SK-N-SH treated with all-trans-retinoic acid at 6 μM for 48 hours (cell line): ENCODE measurements at regions not wholly inside any gene's neighbourhood (a gene's known extent, or its start where the extent isn't known, plus 50 kb on each side); places are given as distances from the start of the nearest gene placed in this dataset.

Experiments
- CREB5 ChIP-seq: fragments of 250-450 bp; sonication (Bioruptor Pico); IDR thresholded peaks from 2 replicates; pipeline ENCODE4 v1.5.1; 2020; ENCODE audit warnings: low read depth, mild to moderate bottlenecking, moderate library complexity
- CSDC2 ChIP-seq: fragments of 250-450 bp; sonication (Bioruptor Pico); IDR thresholded peaks from 2 replicates; pipeline ENCODE4 v1.5.0; 2020; ENCODE audit warnings: mild to moderate bottlenecking, moderate library complexity
- GLIS3 ChIP-seq: fragments of 250-450 bp; sonication (Bioruptor Pico); IDR thresholded peaks from 2 replicates; pipeline ENCODE4 v1.5.0; 2020; ENCODE audit warnings: mild to moderate bottlenecking, moderate library complexity
- OSR1 ChIP-seq: fragments of 250-450 bp; sonication (Bioruptor Pico); IDR thresholded peaks from 2 replicates; pipeline ENCODE4 v1.8.0; 2022; ENCODE audit warnings: moderate library complexity, mild to moderate bottlenecking, inconsistent platforms
- PATZ1 ChIP-seq: fragments of 250-450 bp; sonication (Bioruptor Pico); IDR thresholded peaks from 2 replicates; pipeline ENCODE4 v1.8.0; 2020; ENCODE audit warnings: mild to moderate bottlenecking, moderate library complexity, borderline replicate concordance
- POU6F1 ChIP-seq: fragments of 250-450 bp; sonication (Bioruptor Pico); IDR thresholded peaks from 2 replicates; pipeline ENCODE4 v1.8.0; 2021; ENCODE audit warnings: low read depth, mild to moderate bottlenecking, moderate library complexity, borderline replicate concordance
- RARB ChIP-seq: fragments of 250-450 bp; sonication (Bioruptor Pico); IDR thresholded peaks from 2 replicates; pipeline ENCODE4 v1.8.0; 2021; ENCODE audit warnings: mild to moderate bottlenecking, moderate library complexity
- TOX ChIP-seq: fragments of 250-450 bp; sonication (Bioruptor Pico); IDR thresholded peaks from 2 replicates; pipeline ENCODE4 v1.8.0; 2021; ENCODE audit warnings: mild to moderate bottlenecking, moderate library complexity, borderline replicate concordance
- TSHZ2 ChIP-seq: fragments of 250-450 bp; sonication (Bioruptor Pico); IDR thresholded peaks from 2 replicates; pipeline ENCODE4 v1.5.0; 2020; ENCODE audit warnings: mild to moderate bottlenecking, moderate library complexity
- ZFP30 ChIP-seq: fragments of 450-650 bp; formaldehyde crosslinking; IDR thresholded peaks from 2 replicates; pipeline ENCODE4 v1.5.0; 2022; ENCODE audit warnings: mild to moderate bottlenecking, moderate library complexity
- ZNF70 ChIP-seq: fragments of 450-650 bp; formaldehyde crosslinking; IDR thresholded peaks from 2 replicates; pipeline ENCODE4 v1.5.0; 2020; ENCODE audit warnings: mild to moderate bottlenecking, moderate library complexity

GRCh38 chr14:28373721-28374120 lies 392.9 kb upstream of the FOXG1 start:
- TF ChIP-seq ZFP30 (CRISPR knock-in tag): no peak
- no peak for TF ChIP-seq ZNF70 (CRISPR knock-in tag)
- TF ChIP-seq TSHZ2 (CRISPR knock-in tag): no peak
- no peak for TF ChIP-seq TOX (CRISPR knock-in tag)
- TF ChIP-seq PATZ1 (CRISPR knock-in tag): no peak
- TF ChIP-seq CSDC2 (CRISPR knock-in tag): no peak
- no peak for TF ChIP-seq CREB5
- TF ChIP-seq RARB: no peak
- no peak for TF ChIP-seq GLIS3
- TF ChIP-seq OSR1 (CRISPR knock-in tag): no peak
- no peak for TF ChIP-seq POU6F1 (CRISPR knock-in tag)
